HG03108 (cell line): ENCODE measurements at regions not wholly inside any gene's neighbourhood (a gene's known extent, or its start where the extent isn't known, plus 50 kb on each side); places are given as distances from the start of the nearest gene placed in this dataset.

ENCODE experiments used
- ATAC-seq: cut with Tn5 transposase; IDR thresholded peaks from one replicate; pipeline ENCODE4 v1.9.1; 2021; ENCODE audit warnings: moderate library complexity; ENCODE audit not compliant: unreplicated experiment

DNA sequence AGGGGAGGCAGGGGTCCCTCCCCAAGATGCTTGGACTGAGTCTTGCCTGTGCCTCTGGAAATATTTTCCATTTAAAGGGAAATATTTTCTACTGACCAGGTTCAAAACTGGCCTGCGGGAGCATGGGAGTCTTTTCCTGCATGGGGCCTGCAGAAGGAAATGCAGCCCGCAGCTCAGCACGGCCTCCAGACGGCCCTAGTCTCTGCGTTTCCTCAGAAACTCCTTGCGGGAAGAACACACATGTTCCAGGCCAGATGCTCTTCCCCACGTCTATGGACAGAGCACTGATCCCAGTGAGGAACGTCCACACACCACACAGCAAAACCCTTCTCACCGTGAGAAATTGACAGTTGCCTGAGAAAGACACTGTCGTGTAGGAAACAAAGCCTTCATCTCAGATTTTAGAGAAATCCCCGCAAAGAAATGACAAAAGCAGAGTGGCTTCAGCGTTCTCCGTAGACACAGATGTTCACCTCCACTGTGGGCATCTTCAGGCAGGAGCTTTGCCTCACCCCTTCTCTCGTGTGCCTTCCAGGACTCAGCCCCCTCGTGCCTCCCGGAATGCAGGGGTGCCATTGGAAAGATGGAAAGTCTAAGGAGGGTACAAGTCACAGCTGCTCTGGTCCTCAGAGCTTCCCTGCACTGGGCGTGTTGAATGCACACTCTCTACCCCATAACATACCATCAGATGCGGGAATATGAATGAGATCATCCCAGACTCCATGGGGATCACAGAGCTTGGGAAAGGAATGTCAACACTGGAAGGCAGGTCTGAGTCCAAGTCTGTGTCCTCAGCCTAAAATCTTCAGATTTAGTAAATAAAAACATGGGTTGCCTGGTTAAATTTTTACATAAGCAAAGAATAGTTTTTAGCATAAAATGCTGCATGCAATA lies 438.7 kb upstream of the SALL3 start:
- no peak for ATAC-seq

DNA sequence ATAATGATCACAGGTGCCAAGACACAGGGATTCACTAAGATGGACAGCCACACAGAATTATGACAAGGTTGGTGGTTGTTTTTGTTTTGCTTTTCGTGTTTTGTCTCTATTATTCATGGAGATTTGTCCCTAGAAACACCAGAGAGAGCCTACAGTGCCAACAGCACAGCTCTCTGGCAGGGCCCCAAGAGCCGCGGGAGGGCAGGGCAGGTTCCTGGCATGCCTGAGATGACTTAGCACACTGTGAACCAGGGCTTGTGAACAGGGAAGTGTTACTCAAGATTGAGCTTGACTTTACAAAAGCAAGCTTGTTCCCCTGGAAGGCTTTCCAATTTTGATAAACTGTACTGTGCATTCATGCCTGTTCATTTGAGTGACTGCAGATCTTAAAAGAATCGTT lies 437.4 kb upstream of the SALL3 start:
- ATAC-seq = no peak

DNA sequence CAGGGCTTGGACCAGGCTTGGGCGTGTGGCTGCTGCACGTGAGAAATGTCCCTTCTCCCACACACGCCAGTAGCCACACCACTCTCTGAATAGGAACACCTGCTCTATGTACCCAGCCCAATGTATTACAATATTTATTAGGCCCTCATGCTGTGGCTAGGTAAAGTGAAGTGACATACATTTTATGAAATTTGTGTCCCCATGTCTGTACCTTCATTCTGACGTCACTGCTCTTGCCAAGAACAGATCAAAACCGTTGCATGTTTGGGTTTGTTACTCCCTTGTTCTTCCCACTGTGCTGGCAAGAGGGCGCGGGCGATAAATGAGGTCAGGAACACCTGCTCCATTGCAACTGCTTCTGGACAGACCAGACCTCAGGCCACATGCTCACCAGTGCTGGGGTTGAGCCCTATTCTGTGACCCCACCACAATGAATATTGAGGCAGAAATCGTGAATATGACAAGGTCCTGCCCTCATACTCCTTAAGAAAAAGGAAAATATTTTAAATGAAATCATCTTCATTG lies 436.4 kb upstream of the SALL3 start:
- ATAC-seq = no peak

DNA sequence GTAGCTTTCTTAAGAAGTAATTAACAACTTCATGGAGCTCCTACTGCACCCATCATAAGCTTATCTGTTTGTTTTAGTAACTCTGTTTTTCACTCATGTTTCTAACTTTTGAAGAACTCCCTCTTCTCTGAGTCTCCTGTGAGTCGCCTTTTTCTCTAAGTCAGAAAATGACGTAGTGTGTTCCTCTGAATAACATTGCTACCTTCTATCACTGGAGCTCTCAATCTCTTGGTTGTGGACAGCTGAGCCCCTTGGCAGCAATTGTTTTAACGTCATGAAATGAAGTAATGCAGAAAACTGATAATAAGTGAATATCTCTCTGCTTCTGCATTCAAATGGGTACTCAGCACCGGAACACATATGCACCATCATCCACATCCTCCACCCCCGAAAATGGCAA lies 433.3 kb upstream of the SALL3 start:
- ATAC-seq = no peak

DNA sequence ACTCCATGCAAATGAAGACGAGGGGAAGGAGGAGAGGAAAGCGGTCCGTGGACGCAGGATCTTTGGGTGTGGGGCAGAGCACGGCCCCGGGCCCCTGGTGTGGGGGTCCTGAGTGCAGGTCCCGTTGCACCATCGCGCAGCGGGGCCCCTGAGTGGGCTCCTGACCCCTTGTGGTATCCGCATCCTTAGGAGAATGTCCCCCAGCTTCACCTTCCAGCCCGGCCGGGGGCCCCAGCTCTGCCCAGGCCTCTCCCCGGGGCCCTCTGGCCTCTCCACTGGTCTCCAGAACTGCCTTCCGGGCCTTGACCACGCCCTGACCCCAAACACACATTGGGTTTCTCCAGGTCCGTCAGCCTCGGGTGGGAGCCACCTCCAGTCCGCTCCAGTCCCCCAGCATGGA lies 431.8 kb upstream of the SALL3 start:
- ATAC-seq = no peak

DNA sequence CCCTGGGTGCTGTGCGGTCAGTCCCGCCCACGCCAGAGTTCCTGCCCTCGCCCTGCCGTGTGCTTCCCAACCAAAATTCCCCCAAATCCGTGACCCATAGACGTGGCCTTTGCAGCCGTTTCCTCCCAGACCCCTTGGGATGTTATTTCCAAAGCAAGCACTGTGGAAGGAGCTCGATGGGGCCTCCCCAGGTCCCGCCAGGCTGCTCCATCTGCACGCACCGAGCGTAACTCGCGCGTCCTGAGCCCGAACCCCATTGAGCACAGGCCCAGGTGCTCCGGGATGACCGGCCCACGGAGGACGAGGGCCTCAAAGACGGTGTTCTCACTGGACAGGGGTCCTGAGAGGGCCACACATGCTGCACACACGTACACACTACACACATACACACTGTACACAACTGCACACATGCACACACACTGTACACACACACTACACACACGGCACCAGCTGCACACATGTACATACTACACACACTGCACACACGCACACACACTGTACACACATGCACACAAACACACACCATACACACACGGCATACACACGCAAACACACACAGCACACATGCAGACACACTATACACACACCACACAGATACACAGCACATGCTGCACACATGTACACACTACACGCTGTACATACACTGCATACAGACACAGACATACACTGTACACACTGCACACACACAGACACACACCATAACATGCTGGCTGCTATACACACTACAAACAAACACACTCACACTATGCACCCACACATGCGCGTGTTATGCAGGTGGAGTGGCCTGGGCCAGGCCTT lies 431.2 kb upstream of the SALL3 start:
- no peak for ATAC-seq

DNA sequence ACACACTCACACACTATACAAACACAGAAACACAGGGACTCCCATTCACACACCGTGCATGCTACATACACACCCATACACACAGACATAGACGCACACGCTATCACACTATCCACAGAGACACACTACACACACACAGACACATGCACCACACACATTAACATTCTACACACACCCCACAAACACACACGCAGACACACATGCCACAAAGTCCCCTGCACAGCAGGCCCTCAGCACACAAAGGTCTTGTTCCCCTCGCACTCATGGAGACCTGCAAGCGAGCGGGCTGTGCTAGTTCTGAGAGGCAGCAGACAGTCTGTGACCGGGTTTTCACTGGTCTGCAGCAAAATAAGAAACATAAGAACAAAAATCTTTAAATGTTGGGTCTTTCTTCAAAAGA lies 429.6 kb upstream of the SALL3 start:
- ATAC-seq = no peak

DNA sequence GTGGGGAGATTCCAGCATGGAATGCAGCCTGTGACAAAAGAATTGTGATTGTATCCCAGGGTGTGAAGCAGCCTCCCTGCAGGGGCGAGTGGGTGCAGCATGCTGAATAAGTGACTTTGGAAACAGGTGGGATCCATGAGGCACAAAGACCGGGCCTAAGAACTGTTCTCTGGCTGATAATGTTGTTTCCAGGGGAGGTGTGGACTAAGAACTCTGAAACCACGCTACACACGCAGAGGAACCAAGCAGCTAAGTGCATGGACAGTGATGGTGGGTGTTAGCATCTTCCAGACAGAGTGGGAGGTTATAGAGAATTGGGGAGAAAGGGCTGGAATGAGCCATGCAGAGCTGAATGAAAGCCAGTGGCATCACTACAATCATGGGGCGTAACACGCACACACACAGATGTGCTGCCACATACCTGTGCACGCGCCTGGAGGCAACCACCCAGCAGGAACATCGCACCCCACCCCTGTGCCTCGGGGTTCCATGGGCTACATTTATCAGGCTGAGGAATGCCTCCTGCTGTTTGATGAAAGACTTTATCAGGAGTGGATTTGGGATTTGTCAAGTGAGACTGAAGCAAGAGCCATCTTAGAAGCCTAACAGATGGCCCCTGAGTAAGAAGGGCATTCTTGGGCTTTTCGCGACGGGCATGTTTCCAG lies 424.5 kb upstream of the SALL3 start:
- ATAC-seq = no peak

DNA sequence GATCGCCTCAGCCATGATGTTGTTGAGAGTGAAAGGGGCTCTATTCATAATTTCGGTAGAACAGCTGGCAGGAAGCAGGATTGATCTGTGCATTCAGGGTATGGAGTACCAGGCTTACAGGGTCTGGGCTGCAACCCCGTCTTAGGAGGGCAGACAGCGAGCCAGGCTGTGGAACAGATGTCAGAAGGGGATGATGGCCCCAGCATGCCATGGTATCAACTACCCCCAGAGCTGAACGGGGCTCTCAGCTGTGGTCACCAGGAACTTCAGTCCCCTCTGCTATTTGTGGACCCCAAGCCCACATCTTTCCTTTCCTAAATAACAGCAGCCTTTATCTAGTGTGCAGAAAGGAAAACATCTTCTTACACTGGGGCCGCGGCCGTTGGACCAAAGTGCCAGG lies 422.2 kb upstream of the SALL3 start:
- ATAC-seq = no peak

DNA sequence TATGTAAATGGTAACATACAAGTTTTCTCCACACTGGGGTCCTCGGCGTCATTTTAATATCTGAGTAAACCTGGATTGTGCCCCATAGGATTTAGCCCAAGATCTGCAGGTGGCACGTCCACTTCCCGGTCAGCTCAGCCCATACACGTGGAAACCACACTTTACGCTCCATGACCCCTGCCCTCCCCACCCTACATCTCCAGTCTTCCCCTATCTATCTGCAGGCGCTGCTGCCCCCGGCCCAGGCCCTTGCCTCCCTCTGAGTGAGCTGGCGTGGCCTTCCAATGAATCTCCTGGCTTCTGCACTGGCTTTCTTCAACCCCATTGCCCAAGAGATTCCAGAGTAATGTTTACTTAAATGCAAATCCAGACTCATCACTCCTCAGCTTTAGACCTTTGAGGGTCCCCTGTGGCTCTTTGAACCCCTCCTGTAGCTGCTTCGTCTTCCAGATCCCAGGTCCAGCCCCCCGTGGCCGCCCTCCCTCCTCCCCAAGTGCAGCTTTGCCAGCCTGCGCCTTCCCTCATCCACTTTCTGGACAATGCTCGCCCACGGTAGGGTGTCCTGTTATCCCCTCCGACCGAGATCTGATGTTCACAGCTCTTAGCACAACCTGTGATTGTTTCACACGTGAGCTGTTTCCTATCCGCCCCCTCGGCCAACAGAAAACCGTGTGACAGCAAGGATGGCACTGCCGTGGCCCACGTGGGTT lies 421.4 kb upstream of the SALL3 start:
- ATAC-seq = no peak

DNA sequence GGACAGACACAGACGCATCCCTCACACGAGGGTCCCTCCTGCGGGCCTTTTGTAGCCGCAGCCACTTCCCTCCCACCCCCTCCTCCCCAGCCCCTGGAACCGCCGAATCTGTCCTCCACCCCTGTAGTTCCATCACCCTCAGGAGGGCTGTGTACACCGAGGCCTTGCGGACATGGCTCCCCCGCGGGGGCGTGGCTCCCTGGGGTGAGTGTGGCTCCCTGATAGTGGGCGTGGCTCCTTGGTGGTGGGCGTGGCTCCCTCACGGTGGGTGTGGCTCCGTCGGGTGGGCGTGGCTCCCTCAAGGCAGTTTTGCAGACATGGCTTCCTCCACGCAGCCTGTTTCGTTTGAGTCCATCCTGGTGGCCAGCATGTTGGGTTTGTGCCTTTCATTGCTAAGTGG lies 420.7 kb upstream of the SALL3 start:
- ATAC-seq = no peak

DNA sequence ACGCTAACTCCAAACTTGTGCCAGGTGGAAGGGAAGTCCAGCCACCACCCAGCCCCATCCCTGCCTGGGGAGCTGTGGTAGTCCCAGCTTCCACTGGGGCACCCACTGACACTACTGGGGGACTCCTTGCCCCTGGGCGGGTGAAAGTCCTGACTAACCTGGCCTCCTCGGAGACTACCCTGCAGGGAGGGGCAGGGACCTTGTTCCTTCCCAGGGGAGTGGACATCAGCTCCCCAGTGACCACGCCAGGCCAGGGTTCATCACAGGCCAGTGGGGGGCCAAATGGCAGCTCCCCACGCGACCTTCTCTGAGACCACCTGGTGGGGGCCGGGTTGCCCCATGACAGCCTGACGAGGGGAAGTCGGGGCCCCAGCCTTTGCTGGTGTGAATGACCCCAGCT lies 420.0 kb upstream of the SALL3 start:
- no peak for ATAC-seq

DNA sequence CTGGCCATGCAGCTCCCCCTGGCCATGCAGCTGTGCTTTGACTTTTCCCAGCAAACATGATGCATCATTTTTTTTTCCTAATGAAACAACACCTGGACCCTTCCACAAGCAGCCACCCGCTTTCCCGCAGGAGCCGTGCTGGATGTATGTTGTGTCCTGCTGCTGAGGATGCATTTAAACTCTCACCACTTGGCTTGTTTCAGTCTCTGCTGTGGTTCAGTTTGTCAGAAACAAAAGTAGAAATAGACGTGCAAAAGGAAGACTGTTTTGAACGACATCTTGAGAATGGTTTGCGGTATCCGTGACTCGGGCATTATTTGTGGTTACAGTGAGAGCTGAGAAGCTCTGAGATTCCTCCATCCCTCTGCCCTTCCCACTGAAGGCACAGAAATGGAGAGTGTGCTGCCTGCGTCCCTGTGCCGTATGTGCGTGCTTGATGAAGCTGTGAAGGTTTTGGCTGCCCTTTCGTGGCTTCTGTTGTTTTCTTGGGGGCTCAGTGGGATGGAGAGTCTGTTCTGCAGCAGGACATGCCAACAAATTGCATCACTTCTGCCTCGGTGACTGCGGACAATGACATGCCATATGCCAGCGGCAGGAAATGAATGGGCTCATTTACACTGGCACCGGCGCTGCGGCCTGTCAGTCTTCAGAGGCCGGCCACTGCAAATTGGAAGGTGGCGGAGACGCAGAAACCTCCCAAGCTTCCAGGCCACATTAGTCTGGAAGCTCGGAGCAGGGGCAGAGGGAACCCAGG lies 417.7 kb upstream of the SALL3 start:
- ATAC-seq = no peak

DNA sequence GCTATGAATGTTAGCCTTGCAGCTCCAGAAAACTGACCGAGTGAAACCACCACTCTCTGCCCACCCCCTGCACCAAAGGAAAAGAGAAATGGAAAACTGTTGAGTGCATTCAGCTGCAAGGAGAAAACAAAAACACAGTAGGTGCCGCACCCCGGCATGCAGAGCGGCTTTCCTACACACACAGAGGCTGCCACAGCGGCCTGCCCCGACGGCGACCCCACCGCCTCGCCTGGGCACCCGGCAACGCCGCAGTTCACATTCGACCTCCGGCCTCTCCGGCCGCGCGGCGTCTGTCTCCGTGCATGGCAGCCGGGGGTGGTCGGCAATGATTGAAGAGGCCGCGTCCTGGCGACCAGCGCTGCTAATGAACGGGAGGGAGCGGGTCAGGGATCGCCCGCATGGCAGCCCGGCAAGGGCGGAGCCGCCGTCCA lies 417.1 kb upstream of the SALL3 start:
- no peak for ATAC-seq

DNA sequence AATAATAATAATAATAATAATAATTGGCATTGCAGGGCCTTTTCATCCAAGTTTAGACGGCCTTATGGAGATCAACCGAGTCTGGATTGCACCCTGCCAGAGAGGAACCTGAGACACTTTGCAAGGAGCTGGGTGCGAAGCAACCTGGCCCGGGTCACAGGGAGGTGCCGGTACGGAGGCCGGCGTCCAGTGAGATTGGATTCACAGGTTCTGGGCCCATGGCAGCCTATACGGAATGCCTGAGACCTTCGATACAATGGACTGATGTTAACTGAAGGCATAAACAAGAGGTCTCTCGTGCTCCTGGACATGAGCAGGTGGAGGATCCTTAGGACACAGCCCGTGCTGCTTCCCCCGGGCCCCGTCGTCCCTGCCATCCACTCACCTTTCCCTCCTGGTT lies 416.5 kb upstream of the SALL3 start:
- no peak for ATAC-seq

DNA sequence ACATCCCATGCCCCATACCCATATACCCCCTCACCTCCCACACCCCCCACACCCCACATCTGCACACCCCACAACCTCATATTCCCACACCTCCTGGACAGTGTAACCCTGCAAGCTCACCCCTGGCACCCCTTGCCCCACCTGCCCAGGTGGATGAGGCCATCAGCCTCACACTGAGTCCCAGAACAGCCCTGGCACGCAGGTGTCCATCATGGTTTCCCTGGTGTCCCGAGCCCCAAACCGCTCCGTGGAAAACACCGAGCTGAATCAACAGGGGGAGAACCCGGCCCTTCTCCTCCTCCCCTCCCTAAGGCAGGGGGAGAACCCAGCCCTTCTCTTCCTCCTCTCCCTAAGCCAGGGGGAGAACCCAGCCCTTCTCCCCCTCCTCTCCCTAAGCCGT lies 415.6 kb upstream of the SALL3 start:
- ATAC-seq = no peak

DNA sequence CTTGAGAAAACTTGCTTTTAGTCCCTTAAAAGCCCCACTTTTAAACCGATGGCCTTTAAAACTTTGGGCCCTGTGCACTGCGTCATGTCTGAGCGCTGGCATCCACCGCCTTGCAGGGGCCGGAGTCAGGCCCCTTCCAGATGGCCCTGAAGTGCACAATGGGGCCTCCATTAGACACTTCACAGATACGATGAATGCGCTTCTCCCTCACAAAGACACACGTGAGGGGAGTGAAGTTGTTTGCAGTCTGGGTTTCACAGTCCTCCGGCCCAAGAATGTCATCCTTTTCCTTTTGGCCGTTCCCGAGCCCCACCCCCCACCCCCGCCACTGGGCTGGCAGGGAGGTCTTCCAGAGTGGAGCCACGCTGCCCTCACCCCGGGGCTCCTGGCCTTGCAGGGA lies 415.1 kb upstream of the SALL3 start:
- no peak for ATAC-seq

DNA sequence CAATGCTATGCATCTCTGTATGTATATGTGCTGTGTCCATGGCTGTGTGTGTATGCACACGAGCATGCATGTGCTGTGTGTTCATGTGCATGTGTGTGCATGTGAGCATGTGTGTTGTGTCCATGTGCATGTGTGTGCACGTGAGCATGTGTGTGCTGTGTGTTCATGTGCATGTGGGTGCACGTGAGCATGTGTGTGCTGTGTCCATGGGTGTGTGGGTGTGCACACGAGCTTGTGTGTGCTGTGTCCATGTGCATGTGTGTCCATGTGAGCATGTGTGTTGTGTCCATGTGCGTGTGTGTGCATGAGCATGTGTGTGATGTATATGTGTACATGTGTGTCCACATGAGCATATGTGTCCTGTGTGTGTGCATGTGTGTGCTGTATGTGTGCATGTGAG lies 414.4 kb upstream of the SALL3 start:
- no peak for ATAC-seq

DNA sequence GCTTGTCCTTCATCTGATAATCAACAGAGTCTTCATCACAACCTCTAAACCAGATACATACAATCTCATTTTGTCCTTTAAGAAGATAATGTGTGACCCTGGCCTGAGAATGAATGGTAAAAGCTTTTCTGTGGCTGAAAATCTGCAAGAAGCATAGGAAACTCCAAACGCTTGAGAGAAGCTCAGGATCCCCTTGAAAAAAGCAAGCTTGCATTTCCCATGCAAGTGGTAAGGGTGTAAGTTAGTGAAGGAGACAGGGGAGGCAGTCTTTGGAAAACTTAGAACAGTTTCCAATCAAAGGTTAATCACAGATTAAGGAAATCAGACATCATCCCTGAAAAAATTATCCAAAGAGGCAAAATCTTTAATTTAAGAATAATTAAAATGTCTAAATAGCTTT lies 413.6 kb upstream of the SALL3 start:
- ATAC-seq = no peak

DNA sequence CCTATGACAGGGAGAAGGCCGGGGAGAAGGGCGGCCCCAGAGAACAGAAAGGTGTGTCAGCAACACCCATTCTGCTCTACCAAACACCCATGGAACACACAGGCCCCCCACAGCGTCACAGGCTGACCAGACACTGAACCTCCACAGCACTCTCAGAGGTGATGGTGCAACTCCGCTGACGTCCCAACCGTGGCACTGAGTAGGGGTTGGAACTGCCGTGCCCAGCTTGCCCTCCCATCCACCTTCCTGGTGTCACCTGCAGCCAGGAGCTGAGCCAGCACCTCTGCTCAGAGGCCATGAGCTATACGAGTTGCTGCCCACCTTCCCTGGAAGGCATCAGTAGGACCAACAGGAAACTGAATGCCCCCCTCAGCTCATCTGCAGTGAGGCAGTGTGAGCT lies 412.9 kb upstream of the SALL3 start:
- ATAC-seq = no peak
